Astrocyte (in vitro differentiated cells and primary cell): ENCODE measurements at regions not wholly inside any gene's neighbourhood (a gene's known extent, or its start where the extent isn't known, plus 50 kb on each side); places are given as distances from the start of the nearest gene placed in this dataset.
A peak's percentile ranks its signal among the peaks of the same experiment; 100 is the strongest.

Experiments
- DNase-seq: peaks from one replicate; pipeline ENCODE4 v3.0.0-alpha.2; 2010; ENCODE audit warnings: low read depth
- FAIRE-seq: peaks from 2 replicates; lab custom pipeline; 2011; peaks lifted over from hg19 to GRCh38; lab: Jason Lieb, UNC
- H2AFZ ChIP-seq: 2 replicates; pipeline ENCODE4 v1.6.0; 2012; ENCODE audit warnings: low read depth, low read length, inconsistent platforms
- H3K27ac ChIP-seq: 2 replicates; pipeline ENCODE4 v1.5.1; 2011; ENCODE audit warnings: low read depth, low read length, inconsistent platforms
- H3K27me3 ChIP-seq: 2 replicates; pipeline ENCODE4 v1.6.0; 2011; ENCODE audit warnings: low read length, inconsistent platforms; ENCODE audit not compliant: insufficient read depth
- H3K36me3 ChIP-seq: 2 replicates; pipeline ENCODE4 v1.5.1; 2011; ENCODE audit warnings: low read length, inconsistent platforms; ENCODE audit not compliant: insufficient read depth
- H3K4me1 ChIP-seq: 2 replicates; pipeline ENCODE4 v1.5.1; 2011; ENCODE audit warnings: low read length, inconsistent platforms; ENCODE audit not compliant: insufficient read depth
- H3K4me2 ChIP-seq: 2 replicates; pipeline ENCODE4 v1.6.0; 2012; ENCODE audit warnings: low read length, inconsistent platforms
- H3K4me3 ChIP-seq: 2 replicates; pipeline ENCODE4 v1.5.1; 2011; ENCODE audit warnings: low read depth, mild to moderate bottlenecking, low read length, inconsistent platforms; ENCODE audit not compliant: insufficient read depth
- H3K79me2 ChIP-seq: 2 replicates; pipeline ENCODE4 v1.6.0; 2012; ENCODE audit warnings: mild to moderate bottlenecking, low read length, inconsistent platforms; ENCODE audit not compliant: insufficient read depth
- H3K9ac ChIP-seq: 2 replicates; pipeline ENCODE4 v1.6.0; 2012; ENCODE audit warnings: mild to moderate bottlenecking, low read length, inconsistent platforms
- H3K9me3 ChIP-seq: 2 replicates; pipeline ENCODE4 v1.5.1; 2012; ENCODE audit warnings: low read depth, mild to moderate bottlenecking, low read length, inconsistent platforms; ENCODE audit not compliant: insufficient read depth
- H4K20me1 ChIP-seq: 2 replicates; pipeline ENCODE4 v1.6.0; 2012; ENCODE audit warnings: low read length, inconsistent platforms; ENCODE audit not compliant: insufficient read depth
- H3K27ac Mint-ChIP-seq: one replicate; pipeline ENCODE4 v1.8.0; 2021; ENCODE audit warnings: mild to moderate bottlenecking, mixed read lengths; ENCODE audit not compliant: unreplicated experiment
- H3K27me3 Mint-ChIP-seq: one replicate; pipeline ENCODE4 v1.8.0; 2021; ENCODE audit warnings: low read depth, mixed read lengths; ENCODE audit not compliant: unreplicated experiment
- H3K36me3 Mint-ChIP-seq: one replicate; pipeline ENCODE4 v1.8.0; 2021; ENCODE audit warnings: low read depth, mixed read lengths; ENCODE audit not compliant: unreplicated experiment
- H3K4me1 Mint-ChIP-seq: one replicate; pipeline ENCODE4 v1.8.0; 2021; ENCODE audit warnings: low read depth, mixed read lengths; ENCODE audit not compliant: unreplicated experiment
- H3K4me3 Mint-ChIP-seq: one replicate; pipeline ENCODE4 v1.8.0; 2021; ENCODE audit warnings: mild to moderate bottlenecking, moderate library complexity, mixed read lengths; ENCODE audit not compliant: unreplicated experiment
- H3K9me3 Mint-ChIP-seq: one replicate; pipeline ENCODE4 v1.8.0; 2021; ENCODE audit warnings: mild to moderate bottlenecking, mixed read lengths; ENCODE audit not compliant: unreplicated experiment
- CTCF ChIP-seq: IDR thresholded peaks from 2 replicates; pipeline ENCODE4 v1.5.1; 2011; ENCODE audit warnings: low read depth, mild to moderate bottlenecking, inconsistent platforms, low read length, moderate library complexity; ENCODE audit not compliant: insufficient read depth
- EZH2 ChIP-seq: IDR thresholded peaks from 2 replicates; pipeline ENCODE4 v1.6.1; 2012; ENCODE audit warnings: mild to moderate bottlenecking, low read length, inconsistent platforms; ENCODE audit not compliant: insufficient read depth

GRCh38 chr7:28355635-28356319, 56.5 kb upstream of the CREB5 start:
- Histone ChIP-seq H3K4me3 (no peak overlapping the region), H3K27ac (no peak overlapping the region), H3K9me3 (no peaks in the 10 kb centered on the region), H3K4me2 (no peak overlapping the region), H3K79me2 (no peaks in the 10 kb centered on the region), H3K4me1 (peaks cover 19% of the 10 kb centered on the region), H3K36me3 (no peaks in the 10 kb centered on the region), H3K27me3 (peaks cover 25% of the 10 kb centered on the region), H2AFZ (no peak overlapping the region), H4K20me1 (peaks cover 5% of the 10 kb centered on the region), H3K9ac (no peak overlapping the region)
- peaks cover 3% of the 10 kb centered on the region for H3K27me3 Mint-ChIP-seq
- H3K27ac Mint-ChIP-seq, result no peak overlapping the region
- FAIRE-seq (no peak), DNase-seq (peak; percentile 24)
- no peaks in the 10 kb centered on the region for H3K36me3 Mint-ChIP-seq
- peaks cover 23% of the 10 kb centered on the region for H3K4me1 Mint-ChIP-seq
- no peak overlapping the region for H3K4me3 Mint-ChIP-seq
- TF ChIP-seq EZH2 (no peak), CTCF (no peak)
- peaks cover 11% of the 10 kb centered on the region for H3K9me3 Mint-ChIP-seq

- no peak for DNase-seq
- Histone ChIP-seq H3K9me3 (no peaks in the 10 kb centered on the region), H3K4me2 (no peak overlapping the region), H3K4me3 (no peak overlapping the region), H3K9ac (no peak overlapping the region), H4K20me1 (peaks cover 5% of the 10 kb centered on the region), H3K27ac (no peak overlapping the region), H3K79me2 (no peaks in the 10 kb centered on the region), H3K27me3 (peaks cover 25% of the 10 kb centered on the region), H3K4me1 (peaks cover 19% of the 10 kb centered on the region), H2AFZ (no peak overlapping the region), H3K36me3 (no peaks in the 10 kb centered on the region)
- Mint-ChIP-seq H3K9me3 (peaks cover 11% of the 10 kb centered on the region), H3K4me1 (peaks cover 27% of the 10 kb centered on the region), H3K27me3 (no peaks in the 10 kb centered on the region), H3K4me3 (no peak overlapping the region), H3K27ac (no peak overlapping the region), H3K36me3 (no peaks in the 10 kb centered on the region)
- TF ChIP-seq CTCF (no peak), EZH2 (no peak)
- FAIRE-seq, result no peak
These were observed 55.7 kb upstream of the CREB5 start for GRCh38 chr7:28356619-28357018.

GRCh38 chr7:28358423-28358868, 53.9 kb upstream of the CREB5 start:
- Histone ChIP-seq H3K4me3 (no peak overlapping the region), H3K9me3 (no peaks in the 10 kb centered on the region), H3K9ac (peak overlapping the region; percentile 13), H4K20me1 (peaks cover 5% of the 10 kb centered on the region), H3K27ac (peak overlapping the region; percentile 11), H3K4me1 (peaks cover 19% of the 10 kb centered on the region), H2AFZ (no peak overlapping the region), H3K27me3 (peaks cover 21% of the 10 kb centered on the region), H3K4me2 (peak overlapping the region; percentile 43), H3K79me2 (no peaks in the 10 kb centered on the region), H3K36me3 (no peaks in the 10 kb centered on the region)
- TF ChIP-seq EZH2, result no peak
- no peak for TF ChIP-seq CTCF
- Mint-ChIP-seq H3K4me1 (peaks cover 27% of the 10 kb centered on the region), H3K36me3 (no peaks in the 10 kb centered on the region), H3K27ac (peak overlapping the region; percentile 59), H3K4me3 (no peak overlapping the region), H3K9me3 (peaks cover 11% of the 10 kb centered on the region), H3K27me3 (no peaks in the 10 kb centered on the region)
- DNase-seq (peak; percentile 99), FAIRE-seq (peak; percentile 98)
